ENCODE measurements at regions not wholly inside any gene's neighbourhood (a gene's known extent, or its start where the extent isn't known, plus 50 kb on each side); places are given as distances from the start of the nearest gene placed in this dataset.
A peak's percentile ranks its signal among the peaks of the same experiment; 100 is the strongest.

DNA sequence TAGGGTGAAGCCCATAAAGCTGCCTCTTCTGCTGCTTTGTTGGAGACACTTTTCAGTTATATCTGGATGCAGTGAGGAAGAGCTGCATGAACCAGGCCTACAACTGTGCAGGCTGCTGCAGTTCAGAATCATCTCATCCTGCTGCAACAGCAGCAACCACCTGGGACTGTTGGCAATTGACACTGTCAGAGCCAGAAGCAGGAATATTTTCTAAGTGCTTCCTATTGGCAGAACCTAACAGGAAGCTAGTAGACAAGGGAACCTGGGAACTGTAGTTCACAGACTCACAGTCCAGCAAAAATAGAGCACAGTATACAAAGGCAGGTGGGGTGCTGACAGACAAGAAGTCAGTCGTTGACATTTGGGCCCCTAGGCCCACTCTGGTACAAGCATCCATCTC lies 452.9 kb upstream of the SPRED2 start:
- H3K23ac ChIP-seq (ENCODE audit: low read length): no peak overlapping the region
- no peak for DNase-seq
- no peak overlapping the region for H3K9ac ChIP-seq (ENCODE audit: low read length)
- no CpG with 5 or more reads among the region's 1 CpG for WGBS (ENCODE audit: extremely low coverage, insufficient coverage, low lambda C conversion rate)
- H4K8ac ChIP-seq (ENCODE audit: low read depth, low read length): no peak overlapping the region
- H3K79me2 ChIP-seq (ENCODE audit: control insufficient read depth, insufficient read depth, low read length): no peaks in the 10 kb centered on the region
- H3K56ac ChIP-seq (ENCODE audit: low read length): no peak overlapping the region
- H2BK120ac ChIP-seq (ENCODE audit: low read depth, low read length): no peak overlapping the region
- H3K4me1 ChIP-seq (ENCODE audit: control insufficient read depth, low read depth, low read length): no peaks in the 10 kb centered on the region
- H2BK15ac ChIP-seq (replicated peaks; ENCODE audit: low read depth): no peak overlapping the region
- no peaks in the 10 kb centered on the region for H3K79me1 ChIP-seq (ENCODE audit: low read length)
- H3K4me3 ChIP-seq (ENCODE audit: low read length): no peak overlapping the region
- no peak overlapping the region for H3K4ac ChIP-seq (ENCODE audit: low read depth, low read length)
- H2BK5ac ChIP-seq (ENCODE audit: low read length): no peak overlapping the region
- no peak overlapping the region for H2AK5ac ChIP-seq (ENCODE audit: low read length)
- H3K27me3 ChIP-seq (ENCODE audit: insufficient read depth, low read length, poor library complexity): no peaks in the 10 kb centered on the region
- no peak overlapping the region for H3K27ac ChIP-seq (ENCODE audit: low read depth, low read length)
- H3K36me3 ChIP-seq (ENCODE audit: control insufficient read depth, insufficient read depth, low read length): no peaks in the 10 kb centered on the region
- H4K5ac ChIP-seq (ENCODE audit: low read length): no peak overlapping the region
- no peak overlapping the region for H3K18ac ChIP-seq (ENCODE audit: low read length)
- no peak overlapping the region for H3K4me2 ChIP-seq (ENCODE audit: low read length)

DNA sequence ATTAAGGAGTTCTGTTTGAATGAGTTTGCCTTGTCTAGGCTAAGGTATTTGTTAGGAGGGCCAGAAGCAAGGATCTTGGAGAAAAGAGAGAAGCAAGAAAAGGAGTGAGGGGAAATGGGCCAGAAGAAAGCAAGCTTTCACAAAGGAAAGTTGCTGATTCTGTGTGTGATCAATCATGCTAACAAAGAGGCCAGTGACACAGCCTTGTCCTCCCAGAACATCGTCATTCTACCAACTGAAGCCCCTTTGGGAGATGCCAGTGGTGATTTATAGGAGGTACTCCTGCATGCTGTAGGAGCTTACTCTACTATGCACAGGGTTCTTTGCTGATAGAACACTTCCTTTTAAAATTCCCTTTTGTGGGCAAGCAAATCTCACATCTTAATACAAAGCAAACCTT lies 449.2 kb upstream of the SPRED2 start:
- Histone ChIP-seq H3K18ac (ENCODE audit: low read length) (no peak overlapping the region), H4K8ac (ENCODE audit: low read depth, low read length) (no peak overlapping the region), H3K79me2 (ENCODE audit: control insufficient read depth, insufficient read depth, low read length) (no peaks in the 10 kb centered on the region), H3K27ac (ENCODE audit: low read depth, low read length) (no peak overlapping the region), H3K56ac (ENCODE audit: low read length) (no peak overlapping the region), H2BK15ac (replicated peaks; ENCODE audit: low read depth) (no peak overlapping the region), H3K4me1 (ENCODE audit: control insufficient read depth, low read depth, low read length) (no peaks in the 10 kb centered on the region), H3K23ac (ENCODE audit: low read length) (no peak overlapping the region), H2BK5ac (ENCODE audit: low read length) (no peak overlapping the region), H2BK120ac (ENCODE audit: low read depth, low read length) (no peak overlapping the region), H3K79me1 (ENCODE audit: low read length) (no peaks in the 10 kb centered on the region), H3K9ac (ENCODE audit: low read length) (no peak overlapping the region), H3K36me3 (ENCODE audit: control insufficient read depth, insufficient read depth, low read length) (no peaks in the 10 kb centered on the region), H3K4me2 (ENCODE audit: low read length) (no peak overlapping the region), H2AK5ac (ENCODE audit: low read length) (no peak overlapping the region), H4K5ac (ENCODE audit: low read length) (no peak overlapping the region), H3K27me3 (ENCODE audit: insufficient read depth, low read length, poor library complexity) (no peaks in the 10 kb centered on the region), H3K4me3 (ENCODE audit: low read length) (no peak overlapping the region), H3K4ac (ENCODE audit: low read depth, low read length) (no peak overlapping the region)
- DNase-seq: no peak
- no CpG with 5 or more reads among the region's 1 CpG for WGBS (ENCODE audit: extremely low coverage, insufficient coverage, low lambda C conversion rate)

DNA sequence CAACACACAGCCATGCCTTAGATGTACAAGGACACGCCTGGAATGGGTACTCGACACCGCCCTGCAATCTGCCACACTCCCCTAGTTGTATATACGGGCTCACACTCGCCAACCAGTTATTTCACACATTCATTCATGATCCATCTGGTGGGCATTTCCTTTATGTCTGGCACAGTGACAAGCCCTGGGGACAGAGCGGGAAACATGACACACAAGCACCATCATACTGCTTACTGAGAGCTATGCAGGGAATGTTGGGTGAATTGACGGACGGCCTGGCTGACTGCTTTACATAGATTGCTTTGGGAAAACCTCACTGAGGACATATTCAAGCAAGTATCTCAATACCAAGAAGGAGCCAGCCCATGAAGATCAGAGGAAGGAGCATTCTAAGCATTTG lies 448.0 kb upstream of the SPRED2 start:
- Histone ChIP-seq H3K27ac (ENCODE audit: low read depth, low read length) (no peak overlapping the region), H3K36me3 (ENCODE audit: control insufficient read depth, insufficient read depth, low read length) (no peaks in the 10 kb centered on the region), H2AK5ac (ENCODE audit: low read length) (no peak overlapping the region), H3K4ac (ENCODE audit: low read depth, low read length) (no peak overlapping the region), H4K8ac (ENCODE audit: low read depth, low read length) (no peak overlapping the region), H3K56ac (ENCODE audit: low read length) (no peak overlapping the region), H3K27me3 (ENCODE audit: insufficient read depth, low read length, poor library complexity) (no peaks in the 10 kb centered on the region), H3K79me2 (ENCODE audit: control insufficient read depth, insufficient read depth, low read length) (no peaks in the 10 kb centered on the region), H2BK15ac (replicated peaks; ENCODE audit: low read depth) (no peak overlapping the region), H3K4me3 (ENCODE audit: low read length) (no peak overlapping the region), H3K4me2 (ENCODE audit: low read length) (no peak overlapping the region), H2BK5ac (ENCODE audit: low read length) (no peak overlapping the region), H3K4me1 (ENCODE audit: control insufficient read depth, low read depth, low read length) (no peaks in the 10 kb centered on the region), H3K23ac (ENCODE audit: low read length) (no peak overlapping the region), H3K79me1 (ENCODE audit: low read length) (no peaks in the 10 kb centered on the region), H4K5ac (ENCODE audit: low read length) (no peak overlapping the region), H3K9ac (ENCODE audit: low read length) (no peak overlapping the region), H3K18ac (ENCODE audit: low read length) (no peak overlapping the region), H2BK120ac (ENCODE audit: low read depth, low read length) (no peak overlapping the region)
- DNase-seq: peak; percentile 52
- no CpG with 5 or more reads among the region's 8 CpGs for WGBS (ENCODE audit: extremely low coverage, insufficient coverage, low lambda C conversion rate)

DNA sequence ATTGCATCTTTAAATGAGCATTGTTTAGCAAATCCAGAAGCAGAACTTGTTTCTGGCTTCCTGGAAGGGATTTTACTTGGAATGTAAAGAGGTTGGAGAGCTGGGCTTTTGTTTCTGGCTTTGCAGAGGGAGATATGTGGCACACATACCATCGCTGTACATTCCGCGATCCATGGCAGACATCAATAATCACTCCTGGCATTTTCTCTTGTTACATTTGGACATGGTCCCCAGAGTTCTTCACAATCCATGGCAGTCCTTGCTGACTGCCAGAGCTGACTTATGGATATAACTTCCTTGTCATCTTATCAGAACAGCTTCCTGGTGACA lies 445.6 kb upstream of the SPRED2 start:
- Histone ChIP-seq H3K9ac (ENCODE audit: low read length) (no peak overlapping the region), H2BK5ac (ENCODE audit: low read length) (no peak overlapping the region), H3K36me3 (ENCODE audit: control insufficient read depth, insufficient read depth, low read length) (no peaks in the 10 kb centered on the region), H3K18ac (ENCODE audit: low read length) (no peak overlapping the region), H3K79me2 (ENCODE audit: control insufficient read depth, insufficient read depth, low read length) (no peaks in the 10 kb centered on the region), H3K4ac (ENCODE audit: low read depth, low read length) (no peak overlapping the region), H3K27me3 (ENCODE audit: insufficient read depth, low read length, poor library complexity) (no peaks in the 10 kb centered on the region), H3K23ac (ENCODE audit: low read length) (no peak overlapping the region), H3K4me1 (ENCODE audit: control insufficient read depth, low read depth, low read length) (no peaks in the 10 kb centered on the region), H3K4me3 (ENCODE audit: low read length) (no peak overlapping the region), H3K56ac (ENCODE audit: low read length) (no peak overlapping the region), H3K27ac (ENCODE audit: low read depth, low read length) (no peak overlapping the region), H3K79me1 (ENCODE audit: low read length) (no peaks in the 10 kb centered on the region), H4K5ac (ENCODE audit: low read length) (no peak overlapping the region), H4K8ac (ENCODE audit: low read depth, low read length) (no peak overlapping the region), H2BK15ac (replicated peaks; ENCODE audit: low read depth) (no peak overlapping the region), H3K4me2 (ENCODE audit: low read length) (no peak overlapping the region), H2AK5ac (ENCODE audit: low read length) (no peak overlapping the region), H2BK120ac (ENCODE audit: low read depth, low read length) (no peak overlapping the region)
- WGBS (ENCODE audit: extremely low coverage, insufficient coverage, low lambda C conversion rate): no CpG with 5 or more reads among the region's 3 CpGs
- DNase-seq: no peak

DNA sequence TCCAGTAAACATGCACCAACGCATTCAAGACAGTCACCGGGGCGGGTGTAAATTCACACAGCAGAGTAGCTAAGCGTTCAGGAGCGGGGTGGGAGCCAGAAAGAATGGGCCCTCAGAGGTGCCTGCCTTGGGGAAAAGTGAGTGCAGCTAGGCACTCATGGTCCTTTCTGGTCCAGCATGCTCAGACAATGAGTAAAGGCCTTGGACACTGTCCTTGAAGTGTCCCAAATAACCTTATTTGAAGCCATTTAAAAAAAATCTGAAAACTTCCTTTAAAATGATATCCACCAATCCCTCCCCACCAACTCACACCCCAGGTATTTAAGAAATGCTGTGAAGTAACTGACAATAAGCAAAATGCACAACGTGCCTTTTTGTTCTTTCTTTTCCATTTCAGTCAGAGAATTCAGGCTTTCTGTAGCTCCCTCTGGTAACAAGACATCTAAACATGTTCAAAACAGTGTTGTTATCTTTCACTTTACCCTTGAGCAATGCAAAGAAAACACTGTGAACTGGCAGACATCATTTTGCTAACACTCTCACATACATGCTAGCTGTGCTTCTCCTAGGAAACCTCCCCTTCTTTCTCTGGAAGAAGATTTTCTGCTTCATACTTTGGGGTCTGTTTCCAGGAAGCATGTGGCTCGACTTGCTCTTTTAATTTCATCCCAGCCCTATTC lies 445.1 kb upstream of the SPRED2 start:
- H3K79me2 ChIP-seq (ENCODE audit: control insufficient read depth, insufficient read depth, low read length): no peaks in the 10 kb centered on the region
- H3K4me3 ChIP-seq (ENCODE audit: low read length): no peak overlapping the region
- H2BK5ac ChIP-seq (ENCODE audit: low read length): no peak overlapping the region
- H4K8ac ChIP-seq (ENCODE audit: low read depth, low read length): no peak overlapping the region
- H3K23ac ChIP-seq (ENCODE audit: low read length): no peak overlapping the region
- no peaks in the 10 kb centered on the region for H3K27me3 ChIP-seq (ENCODE audit: insufficient read depth, low read length, poor library complexity)
- DNase-seq: no peak
- H2AK5ac ChIP-seq (ENCODE audit: low read length): no peak overlapping the region
- no peak overlapping the region for H2BK15ac ChIP-seq (replicated peaks; ENCODE audit: low read depth)
- no peaks in the 10 kb centered on the region for H3K4me1 ChIP-seq (ENCODE audit: control insufficient read depth, low read depth, low read length)
- no peak overlapping the region for H3K27ac ChIP-seq (ENCODE audit: low read depth, low read length)
- no peak overlapping the region for H3K4ac ChIP-seq (ENCODE audit: low read depth, low read length)
- H3K4me2 ChIP-seq (ENCODE audit: low read length): no peak overlapping the region
- H3K18ac ChIP-seq (ENCODE audit: low read length): no peak overlapping the region
- no peak overlapping the region for H3K9ac ChIP-seq (ENCODE audit: low read length)
- H3K79me1 ChIP-seq (ENCODE audit: low read length): no peaks in the 10 kb centered on the region
- no peak overlapping the region for H2BK120ac ChIP-seq (ENCODE audit: low read depth, low read length)
- no peaks in the 10 kb centered on the region for H3K36me3 ChIP-seq (ENCODE audit: control insufficient read depth, insufficient read depth, low read length)
- H4K5ac ChIP-seq (ENCODE audit: low read length): no peak overlapping the region
- no CpG with 5 or more reads among the region's 7 CpGs for WGBS (ENCODE audit: extremely low coverage, insufficient coverage, low lambda C conversion rate)
- H3K56ac ChIP-seq (ENCODE audit: low read length): no peak overlapping the region

DNA sequence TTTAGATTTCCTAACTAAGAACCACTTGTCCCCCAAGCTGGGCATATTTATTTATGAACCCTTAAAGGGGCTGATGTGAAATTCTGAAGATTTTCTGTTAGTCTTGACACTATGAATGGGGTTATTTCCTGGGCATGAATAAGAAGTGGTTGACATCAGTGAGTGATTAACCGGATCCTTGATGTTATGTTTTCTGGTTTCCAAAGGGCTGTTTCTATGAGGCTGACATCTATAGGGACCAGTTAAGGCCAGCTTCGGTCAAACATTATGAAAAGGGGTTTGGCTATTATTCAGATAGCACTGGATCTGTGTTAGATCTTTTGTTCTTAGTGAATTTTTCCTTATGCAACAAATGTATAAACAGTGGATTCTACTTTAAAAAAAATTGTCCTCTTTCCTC lies 443.7 kb upstream of the SPRED2 start:
- Histone ChIP-seq H3K9ac (ENCODE audit: low read length) (no peak overlapping the region), H3K23ac (ENCODE audit: low read length) (no peak overlapping the region), H2AK5ac (ENCODE audit: low read length) (no peak overlapping the region), H3K4me3 (ENCODE audit: low read length) (no peak overlapping the region), H3K4ac (ENCODE audit: low read depth, low read length) (no peak overlapping the region), H2BK15ac (replicated peaks; ENCODE audit: low read depth) (no peak overlapping the region), H3K27ac (ENCODE audit: low read depth, low read length) (no peak overlapping the region), H3K18ac (ENCODE audit: low read length) (no peak overlapping the region), H3K4me1 (ENCODE audit: control insufficient read depth, low read depth, low read length) (no peaks in the 10 kb centered on the region), H3K27me3 (ENCODE audit: insufficient read depth, low read length, poor library complexity) (no peaks in the 10 kb centered on the region), H3K4me2 (ENCODE audit: low read length) (no peak overlapping the region), H2BK120ac (ENCODE audit: low read depth, low read length) (no peak overlapping the region), H3K79me2 (ENCODE audit: control insufficient read depth, insufficient read depth, low read length) (no peaks in the 10 kb centered on the region), H3K79me1 (ENCODE audit: low read length) (no peaks in the 10 kb centered on the region), H3K56ac (ENCODE audit: low read length) (no peak overlapping the region), H4K5ac (ENCODE audit: low read length) (no peak overlapping the region), H4K8ac (ENCODE audit: low read depth, low read length) (no peak overlapping the region), H2BK5ac (ENCODE audit: low read length) (no peak overlapping the region), H3K36me3 (ENCODE audit: control insufficient read depth, insufficient read depth, low read length) (no peaks in the 10 kb centered on the region)
- no peak for DNase-seq
- WGBS (ENCODE audit: extremely low coverage, insufficient coverage, low lambda C conversion rate): no CpG with 5 or more reads among the region's 2 CpGs

All from mesendoderm (in vitro differentiated cells).